ENCODE measurements at regions not wholly inside any gene's neighbourhood (a gene's known extent, or its start where the extent isn't known, plus 50 kb on each side); places are given as distances from the start of the nearest gene placed in this dataset.

GRCh38 chr1:53378061-53378460, 50.2 kb upstream of the LRP8 start:
- intact Hi-C loops (cut with DNase I), result no loop called here
- DNase-seq, result no peak
- no peak for ATAC-seq

GRCh38 chr1:53378932-53379661, 51.2 kb upstream of the LRP8 start:
- DNase-seq (no peak), ATAC-seq (no peak)
- intact Hi-C loops (cut with DNase I), result no loop called here

DNA sequence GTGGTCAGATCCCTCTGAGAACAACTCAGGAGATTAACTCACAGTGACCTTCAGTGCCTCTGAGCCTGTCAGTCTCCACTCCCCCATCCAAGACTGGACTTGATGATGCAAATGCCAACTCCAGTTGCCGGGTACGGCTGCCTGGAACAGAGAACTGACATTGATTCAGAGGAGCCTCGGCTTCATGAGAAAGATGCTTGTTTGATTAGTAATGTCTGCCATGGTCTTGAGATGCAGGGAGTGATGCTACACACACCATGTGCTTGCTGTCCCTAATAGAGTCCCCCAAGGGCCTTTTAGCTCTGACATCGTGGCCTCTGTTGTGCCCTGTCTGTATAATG, 51.8 kb upstream of the LRP8 start:
- intact Hi-C loops (cut with DNase I), result loop anchor here in 1 of 2 donors (10.0 kb wide), 1 partner anchor 55 kb away; the partner anchor contains the start of gene LRP8
- ATAC-seq, result peak in 1 of 2 donors; percentile 22

GRCh38 chr1:53380296-53380695, 52.4 kb upstream of the LRP8 start:
- intact Hi-C loops (cut with DNase I), result loop anchor here in 1 of 2 donors (10.0 kb wide), 1 partner anchor 55 kb away; the partner anchor contains the start of gene LRP8
- ATAC-seq (no peak), DNase-seq (no peak)

More for the DNA sequence above, 51.8 kb upstream of the LRP8 start:
- DNase-seq, result no peak

DNA sequence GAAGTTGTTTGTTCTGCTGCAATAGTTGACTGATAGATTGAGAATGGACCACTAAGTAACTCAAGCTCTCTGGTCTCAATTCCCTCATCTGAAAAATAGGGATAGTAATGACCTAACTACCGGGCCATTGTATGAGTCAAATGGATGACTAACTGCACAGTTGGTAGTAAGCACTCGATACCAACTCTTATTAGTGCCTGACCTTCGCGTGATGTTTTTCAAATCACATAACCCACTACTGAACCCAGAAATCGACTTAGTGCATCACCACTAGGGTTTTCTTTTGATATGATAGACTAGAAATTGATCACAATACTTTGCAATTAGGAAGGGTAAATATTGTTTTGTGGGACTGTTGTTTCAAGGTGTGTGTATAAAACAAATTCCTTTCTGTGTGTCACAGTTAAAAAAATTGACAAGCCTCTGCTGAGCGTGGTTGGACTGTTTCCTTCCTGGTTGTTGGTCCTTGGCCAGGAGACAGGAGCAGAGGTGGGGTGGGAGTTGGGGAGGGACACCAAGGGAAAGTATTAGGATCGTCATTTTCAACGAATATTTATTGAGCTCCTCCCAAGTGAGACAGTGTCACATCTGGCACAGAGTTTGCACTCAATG, 54.0 kb upstream of the LRP8 start:
- ATAC-seq (no peak), DNase-seq (no peak)
- intact Hi-C loops (cut with DNase I), result loop anchor here in 1 of 2 donors (10.0 kb wide), 1 partner anchor 57 kb away; the partner anchor contains the start of gene LRP8

GRCh38 chr1:53383136-53383870, 55.4 kb upstream of the LRP8 start:
- DNase-seq (no peak), ATAC-seq (no peak)
- intact Hi-C loops (cut with DNase I), result loop anchor here in 1 of 2 donors (10.0 kb wide), 1 partner anchor 59 kb away; the partner anchor contains the start of gene LRP8

- ATAC-seq (no peak), DNase-seq (no peak)
- intact Hi-C loops (cut with DNase I), result loop anchor here in 1 of 2 donors (10.0 kb wide), 1 partner anchor 60 kb away; the partner anchor contains the start of gene LRP8
These were observed 56.9 kb upstream of the LRP8 start for GRCh38 chr1:53384796-53385195.

DNA sequence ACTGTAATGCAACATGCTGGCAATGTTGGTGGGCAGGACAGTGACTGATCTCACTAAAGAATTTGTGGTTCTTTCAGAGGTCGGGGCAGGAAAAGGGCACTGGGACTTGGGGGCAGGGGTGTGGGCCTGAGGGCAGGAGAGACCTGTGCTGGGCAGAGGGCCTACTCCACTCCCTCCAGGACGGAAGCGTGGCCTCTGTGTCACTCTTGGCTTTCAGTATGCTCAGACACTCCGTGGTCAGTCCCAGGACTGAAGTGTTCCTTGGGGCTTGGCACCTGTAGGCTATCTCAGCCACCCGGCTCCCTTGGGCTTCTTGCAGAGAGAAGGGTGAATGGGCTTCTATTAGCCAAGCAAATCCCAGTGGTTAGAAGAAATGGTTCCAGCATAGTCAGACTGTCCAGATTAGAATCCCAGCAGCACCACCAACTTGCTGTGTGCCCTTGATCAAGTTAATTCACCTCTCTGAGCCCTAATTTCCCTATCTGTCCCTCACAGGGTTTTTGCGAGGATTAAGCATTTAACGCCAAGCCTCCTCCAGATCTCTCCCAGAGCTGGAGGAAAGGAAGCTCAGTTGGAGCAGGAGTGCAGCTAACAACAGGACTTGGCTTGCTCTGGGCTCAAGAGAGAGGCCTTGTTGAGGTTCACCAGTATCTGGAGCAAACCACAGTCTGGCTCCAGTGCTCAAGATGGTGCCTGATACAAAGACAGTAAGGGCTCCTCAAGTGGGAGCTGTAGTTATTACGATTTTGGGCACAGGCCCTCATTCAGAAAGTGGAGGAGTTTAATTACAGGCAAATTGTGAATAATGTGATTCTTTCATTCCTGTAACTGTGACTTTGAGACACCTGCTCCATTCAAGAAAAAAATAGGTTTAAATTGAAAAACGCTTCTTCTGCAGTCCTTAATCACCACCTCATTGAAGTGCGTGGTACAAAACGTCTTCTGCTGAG, 57.7 kb upstream of the LRP8 start:
- no peak for ATAC-seq
- intact Hi-C loops (cut with DNase I), result loop anchor here in 1 of 2 donors (10.0 kb wide), 1 partner anchor 61 kb away; the partner anchor contains the start of gene LRP8
- no peak for DNase-seq

DNA sequence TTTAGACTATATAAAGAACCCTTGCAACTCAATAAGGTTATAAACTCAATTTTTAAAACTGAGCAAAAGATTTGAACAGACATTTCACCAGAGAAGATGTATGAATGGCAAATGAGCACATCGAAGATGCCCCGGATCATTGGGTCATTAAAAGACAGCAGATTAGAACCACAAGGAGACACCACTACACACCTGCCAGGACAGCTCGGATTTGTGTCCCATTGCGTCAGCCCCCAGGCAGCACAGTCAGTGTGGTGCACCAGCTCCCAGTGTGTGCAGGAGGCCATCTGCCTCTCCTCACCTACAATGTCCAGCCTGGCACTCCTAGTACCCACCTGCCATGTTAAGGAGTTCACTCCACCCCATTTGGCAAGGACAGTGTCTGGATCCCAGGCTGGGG, 61.1 kb upstream of the LRP8 start:
- DNase-seq, result no peak
- intact Hi-C loops (cut with DNase I), result loop anchor here in 1 of 2 donors (10.0 kb wide), 1 partner anchor 64 kb away; the partner anchor contains the start of gene LRP8
- no peak for ATAC-seq

- ATAC-seq (peak; percentile 36), DNase-seq (no peak)
- intact Hi-C loops (cut with DNase I), result no loop called here
These were observed 62.4 kb upstream of the LRP8 start for GRCh38 chr1:53390261-53390660.

GRCh38 chr1:53390736-53391135, 62.9 kb upstream of the LRP8 start:
- ATAC-seq, result no peak
- no peak for DNase-seq
- intact Hi-C loops (cut with DNase I), result no loop called here

DNA sequence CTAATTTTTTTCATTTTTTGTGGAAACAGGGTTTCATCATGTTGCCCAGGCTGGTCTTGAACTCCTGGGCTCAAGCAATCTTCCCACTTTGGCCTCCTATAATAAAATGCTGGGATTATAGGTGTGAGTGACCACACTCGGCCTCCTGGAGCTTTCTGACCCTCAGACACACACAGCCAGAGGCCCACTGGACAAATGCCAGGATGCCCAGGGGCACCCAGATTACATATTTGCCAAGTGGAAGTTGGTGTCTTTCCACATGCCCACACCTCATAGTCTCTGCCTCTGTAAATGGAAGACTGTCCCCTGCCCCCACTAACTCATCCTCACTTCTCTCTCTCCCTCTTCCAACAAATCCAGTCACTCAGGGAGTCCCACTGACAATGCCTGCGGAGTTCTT, 63.4 kb upstream of the LRP8 start:
- no peak for ATAC-seq
- intact Hi-C loops (cut with DNase I), result no loop called here
- DNase-seq, result no peak

DNA sequence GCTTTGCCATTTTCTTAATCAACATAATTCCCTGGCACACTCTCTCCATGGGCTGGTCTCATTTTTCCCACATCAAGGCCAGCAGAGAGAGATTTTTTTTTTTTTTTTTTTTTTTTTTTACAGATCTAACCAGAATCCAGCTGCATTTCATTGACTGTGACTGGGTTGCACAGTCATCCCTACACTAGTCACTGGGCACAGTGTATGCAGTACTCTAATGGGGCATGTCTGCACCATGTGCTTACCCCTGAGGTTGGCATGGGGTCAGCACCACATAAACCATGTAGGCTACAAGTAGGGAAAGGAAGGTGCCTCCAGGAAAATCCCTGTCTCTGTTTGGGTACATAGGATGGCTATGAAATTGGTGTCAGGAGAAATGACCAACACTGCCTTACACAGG, 64.1 kb upstream of the LRP8 start:
- intact Hi-C loops (cut with DNase I), result loop anchor here in 1 of 2 donors (2.0 kb wide), 1 partner anchor 115 kb away; no protein-coding TSS in a partner anchor
- ATAC-seq (no peak), DNase-seq (no peak)

GRCh38 chr1:53392460-53392859, 64.6 kb upstream of the LRP8 start:
- no peak for DNase-seq
- ATAC-seq, result no peak
- intact Hi-C loops (cut with DNase I), result loop anchor here in 1 of 2 donors (2.0 kb wide), 1 partner anchor 116 kb away; no protein-coding TSS in a partner anchor

DNA sequence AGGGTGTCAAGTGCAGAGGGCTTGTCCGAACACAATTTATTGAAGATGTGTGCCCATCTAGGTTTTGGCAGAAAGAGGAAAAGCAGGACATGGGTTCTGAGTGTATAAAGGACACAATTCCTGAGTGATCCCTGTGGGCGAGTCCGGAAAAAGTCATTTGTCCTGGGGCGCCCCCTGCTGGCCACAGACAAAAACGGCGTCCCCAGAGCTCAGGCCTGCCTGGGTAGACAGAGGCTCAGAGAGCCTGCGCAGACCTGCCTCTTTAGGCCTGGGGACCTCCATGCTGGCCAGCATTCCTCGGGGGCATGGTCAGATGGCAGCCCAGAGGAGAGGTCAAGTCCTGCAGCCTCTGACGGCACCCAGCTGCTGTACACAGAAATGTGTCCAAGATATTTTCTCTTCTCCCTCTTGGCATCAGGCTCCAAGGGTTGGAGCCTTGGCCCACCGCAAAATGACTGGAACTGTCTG, 65.5 kb upstream of the LRP8 start:
- DNase-seq (peak; percentile 75), ATAC-seq (peak; percentile 86 to 89)
- intact Hi-C loops (cut with DNase I), result loop anchor here (1.0 to 2.0 kb wide), 2 partner anchors 115 to 117 kb away; no protein-coding TSS in a partner anchor

DNA sequence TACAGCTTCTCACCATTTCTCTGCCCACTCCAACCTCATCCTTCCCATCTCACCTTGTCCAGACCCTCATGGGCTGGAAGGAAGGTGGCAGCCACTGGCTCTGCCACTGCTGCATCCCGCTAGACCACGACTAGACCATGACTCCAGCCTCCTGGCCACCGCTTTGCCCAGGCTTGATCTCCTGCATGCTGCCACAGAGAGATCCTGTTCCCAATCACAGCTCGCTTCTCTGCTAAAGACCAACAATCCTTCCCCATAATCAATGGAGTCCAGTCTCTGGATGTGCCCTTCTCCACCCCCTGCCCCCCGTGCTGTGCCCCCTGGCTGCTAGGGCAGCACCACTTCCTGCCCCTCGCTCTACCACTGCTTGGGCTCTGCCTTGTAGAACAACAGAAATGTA, 64.9 kb upstream of the DMRTB1 start:
- DNase-seq (no peak), ATAC-seq (no peak)
- intact Hi-C loops (cut with DNase I), result no loop called here

- intact Hi-C loops (cut with DNase I), result no loop called here
- DNase-seq (no peak), ATAC-seq (no peak)
These were observed 63.5 kb upstream of the DMRTB1 start for GRCh38 chr1:53395671-53396215.

GRCh38 chr1:53396573-53397268, 62.5 kb upstream of the DMRTB1 start:
- intact Hi-C loops (cut with DNase I), result no loop called here
- ATAC-seq, result no peak
- DNase-seq, result no peak

All from left cardiac atrium (tissue), 4 donors.